GM12891 (cell line): ENCODE measurements at regions not wholly inside any gene's neighbourhood (a gene's known extent, or its start where the extent isn't known, plus 50 kb on each side); places are given as distances from the start of the nearest gene placed in this dataset.

ENCODE experiments used
- PAX5 ChIP-seq: IDR thresholded peaks from 2 replicates; pipeline ENCODE4 v1.6.1; 2011; ENCODE audit warnings: low read length, moderate library complexity, mild to moderate bottlenecking; ENCODE audit not compliant: insufficient read depth, severe bottlenecking
- POLR2A ChIP-seq: IDR thresholded peaks from 2 replicates; pipeline ENCODE4 v1.6.1; 2011; ENCODE audit warnings: low read depth, low read length, control low read depth
- POLR2AphosphoS5 ChIP-seq: IDR thresholded peaks from 2 replicates; pipeline ENCODE4 v1.6.1; 2011; ENCODE audit warnings: low read depth, low read length, control low read depth
- POU2F2 ChIP-seq: IDR thresholded peaks from 2 replicates; pipeline ENCODE4 v1.6.1; 2011; ENCODE audit warnings: low read depth, mild to moderate bottlenecking, control low read depth, low read length, moderate library complexity
- SPI1 ChIP-seq: IDR thresholded peaks from 2 replicates; pipeline ENCODE4 v1.6.1; 2011; ENCODE audit warnings: low read depth, low read length, control low read depth
- TAF1 ChIP-seq: IDR thresholded peaks from 2 replicates; pipeline ENCODE4 v1.6.1; 2011; ENCODE audit warnings: low read depth, low read length, control low read depth

GRCh38 chr4:74598611-74599325 is 153.8 kb downstream of the AREG start:
- no peak for TF ChIP-seq POLR2A
- TF ChIP-seq POLR2AphosphoS5, result no peak
- no peak for TF ChIP-seq POU2F2
- TF ChIP-seq TAF1, result no peak
- no peak for TF ChIP-seq SPI1
- TF ChIP-seq PAX5, result no peak
